ENCODE measurements at regions not wholly inside any gene's neighbourhood (a gene's known extent, or its start where the extent isn't known, plus 50 kb on each side); places are given as distances from the start of the nearest gene placed in this dataset.

DNA sequence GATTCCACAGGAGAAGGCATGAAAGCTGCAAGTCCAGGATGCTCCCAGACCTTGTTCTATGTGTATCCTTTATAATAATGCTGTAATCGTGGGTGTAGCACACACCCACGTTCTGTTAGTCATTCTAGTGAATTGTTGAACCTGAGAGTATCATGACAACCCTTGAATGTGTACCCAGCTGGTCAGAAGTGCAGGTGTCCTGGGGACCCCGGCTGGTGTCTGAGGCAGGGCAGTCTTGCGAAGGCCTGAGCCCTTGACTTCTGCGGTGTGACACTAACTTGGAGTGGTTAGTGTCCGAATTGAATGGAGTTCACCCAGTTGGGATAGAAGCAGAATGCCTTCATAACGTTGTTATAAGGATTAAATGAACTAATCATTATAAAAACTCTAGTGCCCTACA, 218.0 kb upstream of the TNRC6C start:
- Mint-ChIP-seq H3K27ac (no peak overlapping the region), H3K27me3 (peaks cover 0 to 2% (median 0%) of the 10 kb centered on the region in 5 donors), H3K9me3 (peaks cover 0 to 2% (median 0%) of the 10 kb centered on the region in 9 donors), H3K4me1 (peaks cover 0 to 3% (median 0%) of the 10 kb centered on the region in 4 donors), H3K4me3 (no peak overlapping the region), H3K36me3 (peaks cover 0 to 7% (median 0%) of the 10 kb centered on the region in 3 donors)
- DNase-seq (peak in 1 of 10 donors; percentile 21), ATAC-seq (no peak)
- POLR2A ChIA-PET, result interaction anchor here (1.0 kb wide), 1 partner anchor 218 kb away, joined by 3 read pairs; the partner anchor contains the start of gene TNRC6C

DNA sequence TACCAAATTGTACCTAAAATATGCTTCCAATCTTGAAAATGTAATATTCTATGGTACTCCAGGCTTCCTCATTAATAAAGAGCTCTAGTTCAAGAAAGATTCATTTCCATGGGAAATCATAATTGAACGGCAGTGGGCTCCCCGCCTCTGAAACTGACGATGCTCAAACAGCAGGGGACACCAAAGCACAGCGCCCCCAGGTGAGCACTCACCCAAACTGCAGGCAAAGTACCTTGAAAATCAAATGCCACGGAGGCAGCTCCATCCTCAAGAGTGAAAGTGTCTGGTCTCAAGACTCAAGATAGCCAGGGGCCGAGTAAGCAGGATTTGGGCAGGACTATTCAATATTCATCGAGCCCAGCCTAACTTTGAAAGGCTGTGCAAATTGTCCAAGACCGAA, 217.4 kb upstream of the TNRC6C start:
- Mint-ChIP-seq H3K27me3 (peaks cover 0 to 2% (median 0%) of the 10 kb centered on the region in 5 donors), H3K4me3 (no peak overlapping the region), H3K27ac (peak overlapping the region in 1 of 10 donors; percentile 64), H3K36me3 (peaks cover 0 to 7% (median 0%) of the 10 kb centered on the region in 3 donors), H3K9me3 (peaks cover 0 to 3% (median 0%) of the 10 kb centered on the region in 9 donors), H3K4me1 (peaks cover 0 to 3% (median 0%) of the 10 kb centered on the region in 4 donors)
- DNase-seq, result peak in 9 of 10 donors; percentile 8 to 73 (median 45)
- POLR2A ChIA-PET, result interaction anchor here (0.5 to 1.0 kb wide), 2 partner anchors 217 to 333 kb away, joined by 3 to 4 read pairs; partner anchors contain the start of gene TNRC6C
- peak in 1 of 2 donors; percentile 39 for ATAC-seq

DNA sequence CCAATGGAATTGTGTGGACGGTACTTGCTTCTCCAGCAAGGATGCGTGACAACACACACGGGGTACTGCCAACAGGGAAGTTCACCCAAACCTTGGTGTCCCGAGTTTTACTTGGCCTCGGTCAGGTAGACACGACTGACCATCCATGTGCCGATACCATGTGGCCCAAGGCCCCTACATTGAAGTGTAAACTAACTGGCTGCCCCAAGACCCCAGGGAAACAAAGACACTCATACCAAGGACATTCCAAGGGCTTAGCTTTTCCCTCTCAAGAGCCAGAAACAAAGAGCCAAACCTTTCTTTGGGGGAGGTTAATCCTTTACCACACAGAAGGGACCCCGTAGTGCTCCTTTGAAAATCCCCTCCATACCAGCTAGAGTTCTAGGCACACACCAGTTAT, 215.9 kb upstream of the TNRC6C start:
- H3K36me3 Mint-ChIP-seq, result peaks cover 0 to 7% (median 0%) of the 10 kb centered on the region in 3 donors
- POLR2A ChIA-PET, result no interaction called here

DNA sequence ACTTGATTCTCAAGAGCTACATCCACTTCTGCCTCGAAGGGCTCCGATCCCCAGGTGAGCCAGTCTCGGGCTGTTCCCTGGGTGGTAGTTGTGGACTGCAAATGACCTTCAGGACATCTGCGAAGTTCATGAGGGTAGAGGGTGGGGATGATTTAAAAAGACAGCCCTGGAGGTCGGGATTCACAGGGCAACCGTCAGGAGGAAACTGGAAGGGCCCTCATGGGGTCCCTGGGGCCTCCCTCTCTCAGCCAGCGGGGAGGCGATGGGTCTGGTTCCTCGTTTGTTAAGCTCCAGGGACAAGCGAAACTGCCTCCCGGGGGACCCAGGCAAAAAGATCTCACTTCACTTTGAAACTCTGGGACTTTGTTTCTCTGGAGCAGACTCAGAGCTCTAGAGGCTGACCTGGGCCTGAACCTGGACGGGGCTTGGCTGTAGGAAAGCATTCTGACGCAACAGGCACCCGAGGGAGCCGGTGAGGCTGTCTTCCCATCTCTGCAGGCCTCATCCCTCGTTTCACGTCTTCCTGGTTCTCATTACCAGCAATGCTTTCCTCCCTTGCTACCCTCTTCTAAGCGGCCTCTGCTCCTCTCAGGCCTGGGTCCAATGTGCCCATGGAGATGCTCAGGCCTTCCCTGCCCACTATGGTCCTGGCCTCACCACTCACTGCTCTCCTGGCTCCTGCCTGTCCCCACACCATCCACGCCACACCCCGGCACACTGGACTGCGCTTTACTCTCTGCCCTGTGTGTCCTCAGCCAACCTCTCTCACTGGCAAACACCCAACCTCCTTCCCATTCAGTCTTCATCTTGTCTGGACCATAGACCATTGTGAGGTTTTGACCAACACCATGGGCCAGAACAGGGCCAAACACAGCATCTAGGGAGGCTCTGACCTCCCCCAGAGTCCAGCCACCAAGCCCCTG, 214.2 kb upstream of the TNRC6C start:
- Mint-ChIP-seq H3K4me1 (peaks cover 0 to 3% (median 0%) of the 10 kb centered on the region in 4 donors), H3K9me3 (peaks cover 0 to 3% (median 0%) of the 10 kb centered on the region in 9 donors), H3K4me3 (no peak overlapping the region), H3K27ac (no peak overlapping the region), H3K27me3 (peaks cover 0 to 2% (median 0%) of the 10 kb centered on the region in 5 donors), H3K36me3 (peaks cover 0 to 7% (median 0%) of the 10 kb centered on the region in 3 donors)
- no peak for ATAC-seq
- DNase-seq, result peak in 1 of 10 donors; percentile 27
- POLR2A ChIA-PET, result interaction anchor here (0.6 kb wide), 1 partner anchor 935 kb away, joined by 8 read pairs; no protein-coding TSS in a partner anchor

More for the DNA sequence above, 215.9 kb upstream of the TNRC6C start:
- H3K9me3 Mint-ChIP-seq, result peaks cover 0 to 3% (median 0%) of the 10 kb centered on the region in 9 donors
- no peak for ATAC-seq
- H3K27ac Mint-ChIP-seq, result no peak overlapping the region
- no peak for DNase-seq
- H3K27me3 Mint-ChIP-seq, result peaks cover 0 to 2% (median 0%) of the 10 kb centered on the region in 5 donors
- H3K4me1 Mint-ChIP-seq, result peaks cover 0 to 3% (median 0%) of the 10 kb centered on the region in 4 donors
- H3K4me3 Mint-ChIP-seq, result no peak overlapping the region

DNA sequence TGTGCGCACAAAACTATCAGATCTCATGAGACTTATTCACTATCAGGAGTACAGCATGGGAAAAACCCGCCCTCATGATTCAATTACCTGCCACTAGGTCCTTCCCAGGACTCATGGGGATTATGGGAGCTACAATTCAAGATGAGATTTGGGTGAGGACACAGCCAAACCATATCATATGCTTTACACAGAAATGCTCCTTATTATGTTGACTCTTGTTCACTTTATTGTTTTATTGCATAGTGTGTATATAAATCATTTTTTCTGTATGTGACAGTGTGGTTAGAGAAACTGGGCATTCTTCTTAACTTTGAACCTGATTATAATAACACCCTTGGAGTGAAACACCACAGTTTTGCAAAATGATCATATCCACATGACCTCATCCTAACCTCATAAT, 212.8 kb upstream of the TNRC6C start:
- peaks cover 0 to 3% (median 0%) of the 10 kb centered on the region in 9 donors for H3K9me3 Mint-ChIP-seq
- no peak overlapping the region for H3K4me3 Mint-ChIP-seq
- H3K36me3 Mint-ChIP-seq, result peaks cover 0 to 7% (median 0%) of the 10 kb centered on the region in 3 donors
- ATAC-seq (no peak), DNase-seq (no peak)
- peaks cover 0 to 3% (median 0%) of the 10 kb centered on the region in 4 donors for H3K4me1 Mint-ChIP-seq
- peaks cover 0 to 2% (median 0%) of the 10 kb centered on the region in 5 donors for H3K27me3 Mint-ChIP-seq
- H3K27ac Mint-ChIP-seq, result no peak overlapping the region
- POLR2A ChIA-PET, result no interaction called here

DNA sequence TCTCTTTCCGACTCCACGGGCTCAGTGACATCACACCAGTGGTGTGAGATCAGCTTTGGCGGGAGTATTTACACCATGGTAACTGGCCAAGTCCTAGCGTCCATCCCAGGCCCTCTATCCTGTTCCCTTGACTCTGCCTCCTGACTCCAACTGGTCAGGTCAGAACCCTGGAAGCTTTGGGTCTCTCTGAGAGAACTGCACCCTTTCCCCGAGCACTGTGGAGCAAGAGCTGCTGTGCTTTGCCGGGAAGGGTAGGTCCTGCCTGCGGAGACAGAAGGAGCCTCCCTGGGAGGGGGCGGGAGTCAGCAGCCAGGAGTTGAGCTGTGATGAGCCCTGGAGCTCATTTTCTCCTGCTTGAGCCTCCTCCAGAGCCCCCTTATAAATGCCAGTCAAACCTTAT, 212.1 kb upstream of the TNRC6C start:
- DNase-seq, result peak in 1 of 10 donors; percentile 23
- Mint-ChIP-seq H3K4me3 (no peak overlapping the region), H3K4me1 (peaks cover 0 to 1% (median 0%) of the 10 kb centered on the region in 4 donors), H3K9me3 (peaks cover 0 to 3% (median 0%) of the 10 kb centered on the region in 9 donors), H3K27ac (no peak overlapping the region), H3K27me3 (peaks cover 0 to 2% (median 0%) of the 10 kb centered on the region in 5 donors), H3K36me3 (peaks cover 0 to 7% (median 0%) of the 10 kb centered on the region in 3 donors)
- ATAC-seq, result no peak
- POLR2A ChIA-PET, result no interaction called here

DNA sequence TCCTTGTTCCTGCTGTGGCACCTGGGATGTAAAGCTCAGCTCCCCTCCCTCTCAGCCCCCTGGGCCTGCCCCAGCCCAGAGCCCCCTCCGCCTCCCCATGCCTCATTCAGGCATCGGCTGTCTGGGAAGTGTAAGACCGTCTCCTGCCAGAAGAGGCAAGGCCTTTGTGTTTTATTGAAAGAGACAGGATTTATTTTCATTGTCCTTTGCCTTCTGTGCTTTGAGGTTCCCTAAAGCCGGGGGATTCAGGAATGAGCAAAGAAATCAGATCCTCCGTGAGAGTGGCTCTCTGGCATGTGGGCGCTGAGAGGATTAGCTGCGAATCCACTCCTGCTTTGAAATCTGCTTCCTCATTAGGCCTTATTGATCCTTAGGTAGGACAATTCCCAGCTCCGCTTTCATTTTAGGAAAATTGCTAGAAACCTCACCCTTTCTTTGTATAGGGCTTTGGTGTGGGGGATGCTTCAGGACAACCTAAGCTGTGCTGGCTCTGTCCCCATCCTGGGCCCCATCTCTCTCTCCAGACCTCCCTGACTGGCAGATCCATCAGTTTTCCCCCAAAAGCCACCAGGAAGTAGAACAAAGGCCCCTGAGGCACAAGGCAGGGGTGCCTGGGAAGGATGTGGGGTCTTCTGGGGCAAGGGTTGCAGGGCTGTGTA, 211.5 kb upstream of the TNRC6C start:
- Mint-ChIP-seq H3K9me3 (peaks cover 0 to 3% (median 0%) of the 10 kb centered on the region in 9 donors), H3K27ac (no peak overlapping the region), H3K36me3 (peaks cover 0 to 7% (median 0%) of the 10 kb centered on the region in 3 donors), H3K4me1 (no peaks in the 10 kb centered on the region), H3K27me3 (peaks cover 0 to 2% (median 0%) of the 10 kb centered on the region in 5 donors), H3K4me3 (no peak overlapping the region)
- ATAC-seq (no peak), DNase-seq (peak in 1 of 10 donors; percentile 15)
- POLR2A ChIA-PET, result no interaction called here

DNA sequence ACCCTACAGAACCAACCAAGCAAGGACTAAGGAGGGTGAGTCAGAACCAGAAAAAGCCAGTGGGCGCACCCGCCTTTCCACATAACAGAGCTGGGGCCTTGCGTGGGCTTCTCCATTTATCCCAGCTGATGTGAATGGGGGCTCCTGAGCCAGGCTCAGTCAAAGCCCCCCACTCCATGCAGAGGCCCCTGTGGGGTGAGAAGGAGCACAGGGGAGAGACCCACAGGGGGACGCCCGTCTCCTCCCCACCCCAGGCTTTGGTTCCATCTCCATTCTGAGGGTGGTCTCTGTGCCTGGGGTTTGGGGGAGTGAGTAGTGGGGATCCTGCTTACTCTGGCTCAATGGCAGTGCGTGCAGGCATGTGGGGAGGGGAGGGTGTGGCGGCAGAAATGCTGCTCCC, 210.1 kb upstream of the TNRC6C start:
- H3K9me3 Mint-ChIP-seq, result peaks cover 0 to 3% (median 0%) of the 10 kb centered on the region in 9 donors
- ATAC-seq, result no peak
- POLR2A ChIA-PET, result interaction anchor here (1.8 kb wide), 1 partner anchor 210 kb away, joined by 5 read pairs; the partner anchor contains the start of gene TNRC6C
- H3K4me3 Mint-ChIP-seq, result no peak overlapping the region
- peak in 1 of 10 donors; percentile 32 for DNase-seq
- peaks cover 0 to 7% (median 0%) of the 10 kb centered on the region in 3 donors for H3K36me3 Mint-ChIP-seq
- peak overlapping the region in 1 of 10 donors; percentile 7 for H3K27ac Mint-ChIP-seq
- H3K27me3 Mint-ChIP-seq, result no peaks in the 10 kb centered on the region
- H3K4me1 Mint-ChIP-seq, result no peaks in the 10 kb centered on the region

DNA sequence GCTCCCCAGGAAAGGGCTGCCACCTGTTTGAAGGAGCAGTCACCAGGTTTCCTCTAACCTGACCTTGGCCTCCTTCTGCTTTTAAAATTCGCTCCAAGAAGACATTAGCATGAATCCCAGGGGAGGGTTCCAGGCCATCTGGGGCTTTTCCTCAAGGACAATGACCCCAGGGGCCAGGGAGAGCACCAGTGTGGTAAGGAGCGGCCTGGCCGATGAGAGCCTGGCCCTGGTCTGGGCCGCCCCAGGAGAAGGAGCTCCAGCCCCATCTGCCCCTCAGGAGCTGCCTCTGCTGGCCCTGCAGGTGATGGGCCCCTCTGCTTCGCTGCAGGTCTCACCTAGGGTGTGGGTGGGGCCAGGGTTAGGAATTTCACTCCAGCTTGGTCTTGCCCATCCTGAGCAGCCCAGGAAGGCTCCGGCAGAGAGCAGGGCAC, 209.2 kb upstream of the TNRC6C start:
- H3K36me3 Mint-ChIP-seq, result peaks cover 0 to 7% (median 0%) of the 10 kb centered on the region in 3 donors
- H3K9me3 Mint-ChIP-seq, result peaks cover 0 to 3% (median 0%) of the 10 kb centered on the region in 9 donors
- H3K27me3 Mint-ChIP-seq, result no peaks in the 10 kb centered on the region
- no peak overlapping the region for H3K4me3 Mint-ChIP-seq
- H3K4me1 Mint-ChIP-seq, result no peaks in the 10 kb centered on the region
- DNase-seq (peak in 1 of 10 donors; percentile 50), ATAC-seq (no peak)
- no peak overlapping the region for H3K27ac Mint-ChIP-seq
- POLR2A ChIA-PET, result interaction anchor here (1.8 kb wide), 1 partner anchor 209 kb away, joined by 5 read pairs; the partner anchor contains the start of gene TNRC6C

DNA sequence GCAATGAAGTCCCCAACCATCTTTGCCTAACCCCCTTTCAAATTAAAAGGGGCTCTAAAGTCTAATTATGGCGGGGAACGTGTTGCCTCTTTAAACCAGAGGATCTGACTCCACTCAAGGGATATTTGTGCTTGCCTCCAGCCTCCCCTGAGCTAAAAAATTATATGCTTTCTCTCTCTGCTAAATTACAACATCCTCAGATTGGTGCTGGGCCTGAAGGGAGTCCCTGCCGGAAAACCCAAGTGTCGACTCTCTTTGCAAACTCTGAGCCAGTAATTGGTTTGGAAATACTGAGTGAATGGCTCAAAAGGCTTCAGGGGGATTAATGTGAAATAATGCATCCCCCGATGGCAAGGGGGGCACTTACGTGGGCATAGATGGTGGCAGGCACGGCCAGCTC, 208.5 kb upstream of the TNRC6C start:
- no peaks in the 10 kb centered on the region for H3K4me1 Mint-ChIP-seq
- ATAC-seq (no peak), DNase-seq (no peak)
- no peak overlapping the region for H3K4me3 Mint-ChIP-seq
- H3K27me3 Mint-ChIP-seq, result no peaks in the 10 kb centered on the region
- no peak overlapping the region for H3K27ac Mint-ChIP-seq
- H3K36me3 Mint-ChIP-seq, result peaks cover 0 to 3% (median 0%) of the 10 kb centered on the region in 3 donors
- POLR2A ChIA-PET, result interaction anchor here (1.8 kb wide), 1 partner anchor 208 kb away, joined by 5 read pairs; the partner anchor contains the start of gene TNRC6C
- peaks cover 0 to 3% (median 0%) of the 10 kb centered on the region in 9 donors for H3K9me3 Mint-ChIP-seq

DNA sequence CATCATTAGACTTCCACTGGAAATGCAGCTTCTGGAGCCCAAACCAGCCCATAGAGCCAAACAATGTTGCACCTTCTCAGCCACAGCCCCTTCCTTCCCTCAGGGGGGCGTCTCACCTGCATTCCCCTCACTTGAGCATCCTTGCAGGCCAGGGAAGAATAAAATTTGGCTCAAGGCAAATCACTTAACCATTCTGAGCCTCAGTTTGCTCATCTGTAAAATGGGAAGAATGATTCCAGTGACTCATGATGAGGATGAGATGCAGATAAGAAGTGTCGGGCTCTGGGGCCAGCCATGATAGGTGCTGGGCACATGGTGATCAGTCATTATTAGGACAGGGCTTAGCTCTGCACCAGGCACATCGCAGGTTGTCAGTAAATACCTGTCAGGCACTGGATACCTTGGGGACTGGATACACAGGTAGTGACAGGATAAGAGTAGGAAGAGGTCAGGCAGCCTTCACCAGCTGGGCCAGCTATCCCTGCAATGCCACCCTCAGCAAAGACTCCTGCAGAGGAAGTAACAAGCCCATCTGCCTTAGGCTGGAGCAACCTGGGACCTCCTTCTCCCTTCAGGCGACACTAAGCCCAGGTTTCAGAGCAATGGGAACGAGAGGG, 208.0 kb upstream of the TNRC6C start:
- peaks cover 0 to 1% (median 0%) of the 10 kb centered on the region in 9 donors for H3K9me3 Mint-ChIP-seq
- no peak overlapping the region for H3K4me3 Mint-ChIP-seq
- no peaks in the 10 kb centered on the region for H3K36me3 Mint-ChIP-seq
- H3K27ac Mint-ChIP-seq, result peak overlapping the region in 1 of 10 donors; percentile 60
- peak in 1 of 10 donors; percentile 16 for DNase-seq
- no peaks in the 10 kb centered on the region for H3K27me3 Mint-ChIP-seq
- POLR2A ChIA-PET, result interaction anchor here (1.8 kb wide), 1 partner anchor 208 kb away, joined by 5 read pairs; the partner anchor contains the start of gene TNRC6C
- no peaks in the 10 kb centered on the region for H3K4me1 Mint-ChIP-seq
- no peak for ATAC-seq

DNA sequence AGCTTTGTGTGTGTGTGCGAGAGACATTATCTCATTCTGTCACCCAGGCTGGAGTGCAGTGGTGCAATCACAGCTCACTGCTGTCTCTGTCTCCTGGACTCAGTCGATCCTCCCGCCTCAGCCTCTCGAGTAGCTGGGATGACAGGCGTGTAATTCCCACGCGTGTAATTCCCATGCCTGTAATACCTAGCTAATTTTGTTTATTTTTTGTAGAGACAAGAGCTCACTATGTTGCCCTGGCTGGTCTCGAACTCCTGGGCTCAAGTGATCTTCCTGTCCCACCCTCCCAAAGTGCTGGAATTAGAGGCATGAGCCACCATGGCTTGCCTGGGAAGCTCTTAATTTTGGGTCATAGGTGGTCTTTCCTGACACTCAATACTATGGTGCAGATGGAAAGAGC, 205.3 kb upstream of the TNRC6C start:
- Mint-ChIP-seq H3K27me3 (no peaks in the 10 kb centered on the region), H3K9me3 (no peaks in the 10 kb centered on the region), H3K4me1 (no peaks in the 10 kb centered on the region), H3K36me3 (no peaks in the 10 kb centered on the region), H3K4me3 (no peak overlapping the region), H3K27ac (no peak overlapping the region)
- DNase-seq (no peak), ATAC-seq (no peak)
- POLR2A ChIA-PET, result interaction anchor here (1.2 kb wide), 1 partner anchor 205 kb away, joined by 3 read pairs; no protein-coding TSS in a partner anchor

Measured in naive thymus-derived CD8-positive, alpha-beta T cell (primary cell).